Tibial artery (tissue), 4 donors: ENCODE measurements at regions not wholly inside any gene's neighbourhood (a gene's known extent, or its start where the extent isn't known, plus 50 kb on each side); places are given as distances from the start of the nearest gene placed in this dataset.

ENCODE experiments used
- DNase-seq, 2 donors: peaks; one replicate each; pipeline ENCODE4 v3.0.0-alpha.2; 2019
- H3K27ac ChIP-seq, 2 donors: fragments of 200-600 bp; sonication (generic) in 1 of 2; 1 replicate in 1 of 2; 2 replicates in 1 of 2; pipeline ENCODE4 v1.5.1; 2018 to 2019; ENCODE audit warnings: mild to moderate bottlenecking in 1 of 2
- H3K27me3 ChIP-seq, 2 donors: fragments of 200-600 bp; sonication (generic) in 1 of 2; one replicate each; pipeline versions ENCODE4 v1.5.1 to v1.6.0; 2016 to 2019
- H3K36me3 ChIP-seq, 3 donors: fragments of 200-600 bp; sonication (generic) in 2 of 3; one replicate each; pipeline ENCODE4 v1.5.1; 2016 to 2019; ENCODE audit warnings: mild to moderate bottlenecking in 2 of 3
- H3K4me1 ChIP-seq, 4 donors: fragments of 200-600 bp; sonication (generic) in 2 of 4; 1 replicate in 3 of 4; 2 replicates in 1 of 4; pipeline ENCODE4 v1.5.1; 2016 to 2019
- H3K4me3 ChIP-seq, 2 donors: fragments of 200-600 bp; sonication (generic) in 1 of 2; 1 replicate in 1 of 2; 2 replicates in 1 of 2; pipeline ENCODE4 v1.5.1; 2018 to 2019; ENCODE audit warnings: mild to moderate bottlenecking in 2 of 2
- H3K9me3 ChIP-seq, 3 donors: fragments of 200-600 bp; sonication (generic) in 1 of 3; one replicate each; pipeline ENCODE4 v1.5.1; 2016 to 2019
- CTCF ChIP-seq, 2 experiments: fragments of 200-600 bp in 1 of 2; fragments of 450-650 bp in 1 of 2; IDR thresholded peaks; one replicate each; pipeline ENCODE4 v1.5.1; 2017 to 2019; ENCODE audit warnings: antibody characterized with exemption in 2 of 2, mild to moderate bottlenecking in 1 of 2, moderate library complexity in 1 of 2
- intact Hi-C: fragments of 100-400 bp; cut with DNase I; formaldehyde crosslinking; loops from one replicate; pipeline ENCODE4 v1.15.0; 2023; ENCODE audit warnings: low total_unique reads

GRCh38 chr2:125070726-125071505, 1045.8 kb downstream of the CNTNAP5 start:
- no peak for DNase-seq
- Histone ChIP-seq H3K9me3 (peaks cover 0 to 6% (median 0%) of the 10 kb centered on the region in 3 donors), H3K27me3 (no peaks in the 10 kb centered on the region), H3K4me3 (no peak overlapping the region), H3K27ac (no peak overlapping the region), H3K36me3 (no peaks in the 10 kb centered on the region), H3K4me1 (no peaks in the 10 kb centered on the region)
- no peak for TF ChIP-seq CTCF (IDR thresholded peaks at IDR 0.05)
- intact Hi-C loops: no loop called here

DNA sequence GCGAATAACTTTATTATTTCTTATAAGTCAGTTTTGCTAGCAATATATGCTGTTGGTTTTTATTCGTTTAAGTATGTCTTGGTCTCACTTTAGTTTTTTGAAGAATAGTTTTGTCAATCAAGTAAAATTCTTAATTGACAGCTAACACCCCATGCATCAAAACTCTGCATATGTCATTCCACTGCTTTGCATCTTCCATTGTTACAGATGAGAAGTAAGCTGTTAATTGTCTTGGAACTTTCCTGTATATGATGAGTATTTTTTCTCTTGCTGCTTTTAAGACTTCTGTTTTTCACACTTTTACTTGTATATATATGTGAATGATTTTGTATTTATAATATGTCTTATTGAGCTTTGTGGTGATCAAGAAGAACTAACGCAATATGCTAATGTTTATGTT, 1048.4 kb downstream of the CNTNAP5 start:
- Histone ChIP-seq H3K4me1 (no peaks in the 10 kb centered on the region), H3K4me3 (no peak overlapping the region), H3K27me3 (no peaks in the 10 kb centered on the region), H3K9me3 (peaks cover 0 to 6% (median 0%) of the 10 kb centered on the region in 3 donors), H3K27ac (no peak overlapping the region), H3K36me3 (no peaks in the 10 kb centered on the region)
- no peak for TF ChIP-seq CTCF (IDR thresholded peaks at IDR 0.05)
- intact Hi-C loops: no loop called here
- DNase-seq: no peak

- Histone ChIP-seq H3K9me3 (no peaks in the 10 kb centered on the region), H3K36me3 (no peaks in the 10 kb centered on the region), H3K4me3 (no peak overlapping the region), H3K4me1 (no peaks in the 10 kb centered on the region), H3K27ac (no peak overlapping the region), H3K27me3 (no peaks in the 10 kb centered on the region)
- TF ChIP-seq CTCF (IDR thresholded peaks at IDR 0.05): no peak
- DNase-seq: no peak
- intact Hi-C loops: no loop called here
Observed at GRCh38 chr2:125085904-125086303, 1060.8 kb downstream of the CNTNAP5 start.

DNA sequence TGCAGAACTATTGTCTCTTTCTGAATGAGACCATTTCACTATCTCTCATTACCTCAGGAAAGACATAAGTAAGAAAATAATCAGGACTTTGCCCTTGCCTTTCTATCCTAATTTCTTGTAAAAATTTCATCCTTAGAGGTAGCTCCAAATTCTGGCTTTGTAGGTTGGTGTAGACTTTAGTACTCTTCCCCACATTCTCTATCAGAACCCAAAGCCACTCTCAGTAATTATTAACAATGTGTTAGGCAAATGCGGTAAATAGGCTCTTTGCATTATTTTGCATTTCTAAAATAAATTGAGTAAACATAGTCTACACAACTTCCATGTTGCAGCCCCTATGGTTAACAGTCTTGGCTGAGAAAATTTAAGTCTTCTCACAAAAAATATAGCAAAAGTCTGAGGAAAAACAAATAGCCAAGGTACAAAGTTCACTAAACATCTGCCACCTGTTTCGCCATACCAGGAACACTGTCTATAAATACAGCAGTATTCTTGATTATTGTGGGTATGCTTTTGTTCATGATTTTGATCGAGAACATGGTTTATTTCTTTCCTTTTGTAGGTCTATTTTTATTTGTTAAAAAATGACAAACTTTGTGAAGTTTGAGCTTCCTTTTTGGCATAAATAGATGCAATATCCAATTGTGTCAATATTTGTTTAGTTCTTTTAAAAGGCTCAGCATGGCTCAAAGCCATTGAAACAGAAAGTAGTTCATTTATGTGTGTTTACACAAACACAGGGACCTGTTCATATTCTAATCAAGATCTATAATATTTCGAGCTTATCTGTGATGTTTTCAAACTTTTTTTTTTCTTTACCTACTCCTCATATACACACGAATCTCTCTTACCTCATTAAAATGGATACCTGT, 1061.5 kb downstream of the CNTNAP5 start:
- H3K27me3 ChIP-seq: no peaks in the 10 kb centered on the region
- no peak for TF ChIP-seq CTCF (IDR thresholded peaks at IDR 0.05)
- no peaks in the 10 kb centered on the region for H3K4me1 ChIP-seq
- H3K36me3 ChIP-seq: no peaks in the 10 kb centered on the region
- H3K4me3 ChIP-seq: no peak overlapping the region
- no peak overlapping the region for H3K27ac ChIP-seq
- intact Hi-C loops: no loop called here
- no peak for DNase-seq
- H3K9me3 ChIP-seq: no peaks in the 10 kb centered on the region

DNA sequence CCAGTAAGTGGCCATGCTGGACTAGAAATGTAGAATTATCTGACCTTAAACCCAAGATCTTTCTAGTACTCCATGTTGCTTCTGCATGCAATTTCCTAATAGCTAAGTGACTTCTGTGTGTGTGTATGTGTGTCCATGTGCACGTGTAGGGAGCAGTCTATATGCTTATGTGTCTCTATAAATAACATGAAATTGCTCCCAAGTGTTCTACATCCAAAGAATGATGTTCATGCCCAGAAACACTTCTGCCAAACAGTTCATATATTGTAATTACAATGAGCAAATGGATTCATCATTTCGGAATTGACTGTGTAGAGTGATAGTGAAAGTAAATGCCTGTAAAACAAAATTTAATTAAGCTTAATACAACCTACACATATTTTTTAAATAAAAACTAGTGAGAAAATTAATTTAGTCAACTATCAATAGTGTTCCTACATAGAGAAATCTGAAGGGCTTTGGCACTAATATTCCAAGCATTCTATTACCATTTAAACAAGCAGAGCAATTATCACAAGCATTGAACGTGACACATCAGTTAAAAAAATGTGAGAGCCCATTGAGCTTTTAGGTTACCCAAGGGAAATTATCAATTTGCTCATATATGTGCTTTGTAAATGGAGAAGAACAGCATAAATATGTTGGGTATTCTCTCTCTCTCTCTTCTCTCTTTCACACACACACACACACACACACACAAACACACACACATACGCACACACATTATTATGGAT, 1067.4 kb downstream of the CNTNAP5 start:
- Histone ChIP-seq H3K4me1 (no peaks in the 10 kb centered on the region), H3K4me3 (no peak overlapping the region), H3K9me3 (no peaks in the 10 kb centered on the region), H3K27me3 (no peaks in the 10 kb centered on the region), H3K36me3 (no peaks in the 10 kb centered on the region), H3K27ac (no peak overlapping the region)
- TF ChIP-seq CTCF (IDR thresholded peaks at IDR 0.05): no peak
- intact Hi-C loops: no loop called here
- DNase-seq: no peak
